Gastroesophageal sphincter (tissue), 4 donors: ENCODE measurements at regions not wholly inside any gene's neighbourhood (a gene's known extent, or its start where the extent isn't known, plus 50 kb on each side); places are given as distances from the start of the nearest gene placed in this dataset.

Experiments used
- ATAC-seq: fragments of 150-250 bp; one replicate; pipeline ENCODE4 v1.9.1; 2016; ENCODE audit warnings: mild to moderate bottlenecking, moderate library complexity
- H3K27ac ChIP-seq, 4 donors: fragments of 200-600 bp; sonication (generic) in 3 of 4; 1 replicate in 3 of 4; 2 replicates in 1 of 4; pipeline ENCODE4 v1.5.1; 2016 to 2019
- H3K27me3 ChIP-seq: fragments of 200-600 bp; sonication (generic); one replicate; pipeline ENCODE4 v1.5.1; 2019
- H3K36me3 ChIP-seq, 2 donors: fragments of 200-600 bp; sonication (generic); one replicate each; pipeline ENCODE4 v1.5.1; 2019; ENCODE audit warnings: control low read depth in 1 of 2
- H3K4me1 ChIP-seq, 3 donors: fragments of 200-600 bp; sonication (generic); 1 replicate in 2 of 3; 2 replicates in 1 of 3; pipeline ENCODE4 v1.5.1; 2016 to 2019; ENCODE audit warnings: control low read depth in 2 of 3
- H3K4me3 ChIP-seq, 2 donors: fragments of 200-600 bp; sonication (generic); one replicate each; pipeline ENCODE4 v1.5.1; 2019; ENCODE audit warnings: mild to moderate bottlenecking in 1 of 2, moderate library complexity in 1 of 2
- H3K9me3 ChIP-seq, 3 donors: fragments of 200-600 bp; sonication (generic); one replicate each; pipeline ENCODE4 v1.5.1; 2017 to 2019; ENCODE audit warnings: control low read depth in 2 of 3
- CTCF ChIP-seq, 4 experiments: fragments of 200-600 bp in 2 of 4; fragments of 450-650 bp in 2 of 4; sonication (generic) in 1 of 4; IDR thresholded peaks; one replicate each; pipeline ENCODE4 v1.5.1; 2017 to 2019; ENCODE audit warnings: antibody characterized with exemption in 4 of 4, mild to moderate bottlenecking in 2 of 4, moderate library complexity in 2 of 4
- EP300 ChIP-seq: sonication (generic); formaldehyde crosslinking; IDR thresholded peaks from one replicate; pipeline ENCODE4 v1.6.1; 2017; ENCODE audit warnings: antibody characterized with exemption, mild to moderate bottlenecking
- POLR2A ChIP-seq, 2 donors: fragments of 450-650 bp; IDR thresholded peaks; one replicate each; pipeline ENCODE4 v1.6.1; 2017; ENCODE audit warnings: antibody characterized with exemption in 2 of 2, mild to moderate bottlenecking in 2 of 2, moderate library complexity in 1 of 2
- POLR2AphosphoS5 ChIP-seq: sonication (generic); formaldehyde crosslinking; IDR thresholded peaks from one replicate; pipeline ENCODE4 v1.6.1; 2017; ENCODE audit warnings: antibody characterized with exemption
- WGBS, 2 donors: methylation state at CpG; one replicate each; pipeline ENCODE4 v1.1.5; 2018; ENCODE audit warnings: low coverage in 1 of 2; 5-methylcytosine and 5-hydroxymethylcytosine counted together

GRCh38 chr9:87285183-87285850, 212.3 kb upstream of the DAPK1 start:
- 42 to 47% methylated on average over 4 of the region's 4 CpGs for WGBS, 2 donors
- ATAC-seq, result no peak
- Histone ChIP-seq H3K4me3 (no peak overlapping the region), H3K36me3 (no peaks in the 10 kb centered on the region), H3K27me3 (no peaks in the 10 kb centered on the region), H3K4me1 (peaks cover 0 to 12% (median 0%) of the 10 kb centered on the region in 3 donors), H3K27ac (no peak overlapping the region), H3K9me3 (no peaks in the 10 kb centered on the region)
- TF ChIP-seq EP300, result no peak

- no peak overlapping the region for H3K27ac ChIP-seq
- ATAC-seq, result no peak
- H3K4me1 ChIP-seq, result peaks cover 0 to 12% (median 0%) of the 10 kb centered on the region in 3 donors
- H3K27me3 ChIP-seq, result no peaks in the 10 kb centered on the region
- no peaks in the 10 kb centered on the region for H3K9me3 ChIP-seq
- no peak for TF ChIP-seq EP300
- no peaks in the 10 kb centered on the region for H3K36me3 ChIP-seq
- H3K4me3 ChIP-seq, result no peak overlapping the region
Observed at GRCh38 chr9:87286506-87286905, 211.2 kb upstream of the DAPK1 start.

- no peaks in the 10 kb centered on the region for H3K36me3 ChIP-seq
- TF ChIP-seq CTCF (IDR thresholded peaks at IDR 0.05) (peak in 1 of 4 experiments; percentile 18), POLR2AphosphoS5 (no peak), POLR2A (IDR thresholded peaks at IDR 0.05) (no peak)
- no peaks in the 10 kb centered on the region for H3K4me1 ChIP-seq
- no peaks in the 10 kb centered on the region for H3K9me3 ChIP-seq
- H3K27ac ChIP-seq, result no peak overlapping the region
- 54 to 89% methylated on average over 3 to 4 of the region's 4 CpGs for WGBS, 2 donors
- no peak for ATAC-seq
- no peak overlapping the region for H3K4me3 ChIP-seq
- no peaks in the 10 kb centered on the region for H3K27me3 ChIP-seq
Observed at GRCh38 chr9:87290241-87291052, 207.2 kb upstream of the DAPK1 start.

- no peak for TF ChIP-seq POLR2AphosphoS5
- TF ChIP-seq CTCF (IDR thresholded peaks at IDR 0.05), result no peak
- Histone ChIP-seq H3K4me3 (no peak overlapping the region), H3K27ac (no peak overlapping the region), H3K27me3 (no peaks in the 10 kb centered on the region), H3K9me3 (no peaks in the 10 kb centered on the region), H3K4me1 (no peaks in the 10 kb centered on the region), H3K36me3 (no peaks in the 10 kb centered on the region)
- ATAC-seq, result no peak
- WGBS, 2 donors, result 50 to 67% methylated on average over 2 of the region's 2 CpGs
Observed at GRCh38 chr9:87292449-87293191, 205.0 kb upstream of the DAPK1 start.

- WGBS, 2 donors, result 85 to 100% methylated on average over 2 of the region's 2 CpGs
- H3K27ac ChIP-seq, result no peak overlapping the region
Observed at GRCh38 chr9:87294126-87294525, 203.5 kb upstream of the DAPK1 start.

More at GRCh38 chr9:87294126-87294525, 203.5 kb upstream of the DAPK1 start:
- Histone ChIP-seq H3K4me1 (no peaks in the 10 kb centered on the region), H3K36me3 (no peaks in the 10 kb centered on the region), H3K27me3 (no peaks in the 10 kb centered on the region), H3K4me3 (no peak overlapping the region), H3K9me3 (no peaks in the 10 kb centered on the region)
- TF ChIP-seq POLR2A (IDR thresholded peaks at IDR 0.05) (no peak), CTCF (IDR thresholded peaks at IDR 0.05) (no peak), POLR2AphosphoS5 (no peak), EP300 (no peak)
- ATAC-seq, result no peak
